Muscle of leg (tissue), 3 donors: ENCODE measurements at regions not wholly inside any gene's neighbourhood (a gene's known extent, or its start where the extent isn't known, plus 50 kb on each side); places are given as distances from the start of the nearest gene placed in this dataset.

Experiments used
- DNase-seq: peaks from one replicate; pipeline ENCODE4 v3.0.0; 2013
- H3K27ac ChIP-seq: one replicate; pipeline ENCODE4 v1.5.1; 2013; ENCODE audit warnings: mild to moderate bottlenecking, low read length, control low read depth
- H3K27me3 ChIP-seq: one replicate; pipeline ENCODE4 v1.6.1; 2013; ENCODE audit warnings: low read length; ENCODE audit not compliant: control insufficient read depth, insufficient read depth
- H3K36me3 ChIP-seq: one replicate; pipeline ENCODE4 v1.6.1; 2013; ENCODE audit warnings: low read length; ENCODE audit not compliant: control insufficient read depth, insufficient read depth
- H3K4me1 ChIP-seq: one replicate; pipeline ENCODE4 v1.6.1; 2013; ENCODE audit warnings: low read length; ENCODE audit not compliant: control insufficient read depth, insufficient read depth
- H3K4me3 ChIP-seq: one replicate; pipeline ENCODE4 v1.5.1; 2013; ENCODE audit warnings: low read length, control low read depth
- H3K9me3 ChIP-seq: replicated peaks from 2 replicates; pipeline ENCODE4 v1.6.1; 2013; ENCODE audit warnings: low read depth, low read length; ENCODE audit not compliant: control insufficient read depth
- WGBS: methylation state at CpG from one replicate; pipeline ENCODE4 v1.1.5; 2013; ENCODE audit warnings: missing lambda C conversion rate; ENCODE audit not compliant: insufficient coverage; 5-methylcytosine and 5-hydroxymethylcytosine counted together

DNA sequence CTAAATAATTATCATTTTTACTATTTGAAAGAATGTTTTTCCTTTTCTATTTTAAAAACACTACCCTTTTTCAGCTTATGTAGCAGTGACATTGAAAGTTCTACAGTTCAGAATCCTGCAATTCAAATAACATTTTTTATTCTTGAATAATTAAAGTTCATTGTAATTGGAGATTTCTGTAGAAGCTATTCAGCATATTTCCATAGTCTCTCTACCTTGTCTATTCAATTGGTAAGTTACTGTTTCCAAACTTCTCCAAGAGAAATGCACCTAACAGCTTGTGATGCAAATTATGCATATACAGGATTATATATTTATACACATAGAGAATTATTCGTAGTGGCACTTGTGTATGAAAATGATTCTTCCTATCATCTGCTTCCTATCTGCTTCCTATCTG is 149.7 kb upstream of the ARRDC3 start:
- no peaks in the 10 kb centered on the region for H3K36me3 ChIP-seq
- no peak overlapping the region for H3K27ac ChIP-seq
- WGBS = no CpG with 5 or more reads among the region's 1 CpG
- no peaks in the 10 kb centered on the region for H3K9me3 ChIP-seq
- H3K4me1 ChIP-seq = no peaks in the 10 kb centered on the region
- H3K27me3 ChIP-seq = no peaks in the 10 kb centered on the region
- no peak for DNase-seq
- H3K4me3 ChIP-seq = no peak overlapping the region

DNA sequence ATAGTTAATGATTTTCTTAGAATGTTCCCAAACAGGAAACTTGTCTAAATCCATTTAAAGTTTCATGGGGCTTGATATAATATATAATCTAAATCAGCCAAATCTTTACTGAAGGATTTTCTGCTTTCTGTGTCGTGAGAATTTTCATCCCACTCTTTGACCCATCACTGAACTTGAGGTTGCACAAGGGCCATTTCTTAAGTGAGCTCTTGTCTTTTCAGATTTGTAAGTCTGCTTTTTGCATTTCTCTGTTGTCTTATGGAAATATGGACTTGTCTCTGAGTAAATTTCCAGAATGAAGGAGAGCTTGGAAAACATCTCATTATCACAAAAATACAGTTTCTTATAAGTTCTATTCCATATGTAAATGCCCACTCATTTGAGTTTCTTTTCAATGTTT is 149.2 kb upstream of the ARRDC3 start:
- Histone ChIP-seq H3K27ac (no peak overlapping the region), H3K36me3 (no peaks in the 10 kb centered on the region)
- WGBS = no CpG with 5 or more reads among the region's 1 CpG

DNA sequence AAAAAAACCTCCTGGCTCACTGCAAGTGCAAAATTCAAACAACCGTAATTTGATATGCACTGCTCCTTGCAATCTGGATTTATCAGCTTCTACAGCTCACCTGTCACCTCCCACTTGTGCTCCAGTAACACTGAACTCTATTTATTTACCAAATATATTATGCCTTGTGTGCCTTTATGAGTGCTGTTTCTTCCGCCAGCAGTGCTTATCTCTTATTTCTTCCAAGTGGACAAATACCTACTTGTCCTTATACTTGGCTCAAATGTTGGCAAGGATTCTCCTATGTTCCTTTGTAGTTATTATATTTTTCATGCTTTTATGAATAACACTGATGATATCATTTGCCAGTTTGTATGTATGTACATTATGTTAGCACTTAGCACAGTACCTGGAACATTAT is 145.7 kb upstream of the ARRDC3 start:
- DNase-seq = no peak
- WGBS = 56% methylated on average over 1 of the region's 2 CpGs
- H3K9me3 ChIP-seq = no peaks in the 10 kb centered on the region
- H3K27ac ChIP-seq = no peak overlapping the region
- H3K4me3 ChIP-seq = no peak overlapping the region
- H3K36me3 ChIP-seq = no peaks in the 10 kb centered on the region
- H3K4me1 ChIP-seq = no peaks in the 10 kb centered on the region
- no peaks in the 10 kb centered on the region for H3K27me3 ChIP-seq

More for the DNA sequence above, 149.2 kb upstream of the ARRDC3 start:
- Histone ChIP-seq H3K9me3 (no peaks in the 10 kb centered on the region), H3K4me1 (no peaks in the 10 kb centered on the region), H3K4me3 (no peak overlapping the region), H3K27me3 (no peaks in the 10 kb centered on the region)
- peak; percentile 73 for DNase-seq

DNA sequence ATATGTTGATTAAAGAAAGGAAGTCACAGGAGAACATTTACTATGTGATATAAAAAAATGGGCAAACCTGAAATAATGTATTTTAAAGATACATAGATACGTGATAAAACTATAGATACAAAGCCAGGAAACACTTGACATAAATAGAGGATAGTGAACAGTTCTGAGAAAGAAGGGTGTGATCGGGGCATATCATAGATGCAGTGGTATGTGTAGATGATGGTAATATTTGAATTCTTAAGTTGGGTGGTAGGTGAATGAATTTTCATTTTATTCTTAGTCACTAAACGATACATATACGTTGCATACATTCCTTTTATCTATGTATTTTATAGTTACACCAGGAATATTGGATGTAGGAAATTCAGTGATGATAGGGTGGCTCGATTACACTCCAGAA is 138.7 kb upstream of the ARRDC3 start:
- H3K4me1 ChIP-seq = no peaks in the 10 kb centered on the region
- H3K27me3 ChIP-seq = no peaks in the 10 kb centered on the region
- no peak overlapping the region for H3K27ac ChIP-seq
- H3K9me3 ChIP-seq = no peaks in the 10 kb centered on the region
- no peak for DNase-seq
- no peak overlapping the region for H3K4me3 ChIP-seq
- WGBS = no CpG with 5 or more reads among the region's 5 CpGs
- no peaks in the 10 kb centered on the region for H3K36me3 ChIP-seq

DNA sequence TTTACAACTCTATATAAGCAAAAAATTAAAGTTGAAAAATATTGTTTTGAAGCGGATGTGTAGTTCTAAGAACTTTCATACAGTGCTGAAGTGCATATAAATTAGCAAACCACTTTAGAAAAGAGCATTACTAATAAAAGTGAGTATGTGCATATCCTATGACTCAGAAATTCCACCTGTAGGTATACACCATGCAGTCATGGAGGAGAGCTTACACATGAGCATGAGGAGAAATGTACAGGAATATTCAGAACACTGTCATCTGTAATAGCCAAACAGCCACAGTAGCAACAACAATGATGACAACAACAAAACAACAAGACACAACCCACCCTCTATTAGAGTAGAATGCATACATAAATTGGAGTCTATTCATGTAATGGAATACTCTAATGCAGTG is 138.2 kb upstream of the ARRDC3 start:
- no peaks in the 10 kb centered on the region for H3K4me1 ChIP-seq
- H3K4me3 ChIP-seq = no peak overlapping the region
- H3K27ac ChIP-seq = no peak overlapping the region
- H3K9me3 ChIP-seq = no peaks in the 10 kb centered on the region
- WGBS = no CpG with 5 or more reads among the region's 1 CpG
- no peaks in the 10 kb centered on the region for H3K27me3 ChIP-seq
- DNase-seq = no peak
- no peaks in the 10 kb centered on the region for H3K36me3 ChIP-seq

DNA sequence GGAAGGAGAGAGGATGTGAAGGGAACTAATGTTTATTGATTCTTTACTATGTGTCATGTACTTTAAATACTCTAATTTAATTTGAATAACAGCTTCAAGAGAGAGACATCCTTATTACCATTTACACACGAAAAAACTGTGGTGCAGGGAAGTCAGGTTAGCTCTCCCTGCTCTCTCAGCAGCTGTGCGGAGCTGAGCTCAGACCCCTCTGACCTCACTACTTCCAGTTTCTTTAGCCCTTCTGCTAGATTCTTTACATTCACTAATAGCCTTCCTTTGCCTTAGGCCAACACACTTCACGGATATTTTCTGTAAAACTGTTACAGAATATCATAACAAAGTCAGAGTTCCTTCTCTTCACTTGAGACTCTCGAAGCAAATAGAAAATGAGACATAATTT is 131.3 kb upstream of the ARRDC3 start:
- Histone ChIP-seq H3K4me3 (no peak overlapping the region), H3K36me3 (no peaks in the 10 kb centered on the region), H3K27ac (no peak overlapping the region), H3K9me3 (no peaks in the 10 kb centered on the region), H3K27me3 (no peaks in the 10 kb centered on the region), H3K4me1 (no peaks in the 10 kb centered on the region)
- 60% methylated on average over 1 of the region's 4 CpGs for WGBS
- no peak for DNase-seq

DNA sequence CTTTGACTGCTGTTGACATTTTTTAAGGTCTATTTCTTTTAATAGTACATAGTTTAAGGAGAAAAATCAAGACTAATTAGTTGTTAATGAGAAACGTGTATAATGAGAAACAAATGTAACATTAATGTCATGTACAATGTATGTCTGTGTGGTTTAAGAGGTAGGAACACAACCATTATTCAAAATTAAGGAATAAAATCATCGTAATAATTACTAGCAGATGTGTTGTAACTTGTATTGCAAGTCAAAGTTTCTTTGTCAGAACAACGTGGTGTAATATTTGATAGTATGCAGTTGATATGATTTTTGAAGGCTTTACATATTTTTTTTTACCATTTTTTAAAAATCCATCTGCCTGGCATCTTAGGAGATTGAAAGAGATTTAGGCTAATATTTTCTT is 120.2 kb upstream of the ARRDC3 start:
- Histone ChIP-seq H3K4me3 (no peak overlapping the region), H3K4me1 (no peaks in the 10 kb centered on the region), H3K27me3 (no peaks in the 10 kb centered on the region), H3K27ac (no peak overlapping the region), H3K9me3 (no peaks in the 10 kb centered on the region), H3K36me3 (no peaks in the 10 kb centered on the region)
- no peak for DNase-seq
- WGBS = no CpG with 5 or more reads among the region's 3 CpGs

DNA sequence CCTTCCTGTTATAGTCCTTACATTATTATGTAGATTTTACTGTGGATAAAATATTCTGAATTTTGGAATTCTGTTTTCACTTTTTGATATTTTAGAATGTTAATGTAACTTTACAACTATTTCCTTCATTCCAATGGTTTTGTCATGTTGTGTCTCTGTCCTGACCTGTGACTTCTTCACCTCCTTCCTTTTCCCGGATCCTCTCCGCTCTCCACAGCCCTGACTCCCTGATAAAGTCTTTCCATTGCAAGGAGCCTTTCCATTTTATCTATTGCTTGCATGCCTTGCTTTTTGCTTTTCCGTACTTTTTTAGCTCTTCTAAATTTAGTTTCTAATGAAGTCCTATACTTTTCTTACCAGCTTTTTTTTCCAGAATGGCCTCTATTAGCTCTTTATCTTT is 117.6 kb upstream of the ARRDC3 start:
- DNase-seq = no peak
- Histone ChIP-seq H3K4me3 (no peak overlapping the region), H3K27ac (no peak overlapping the region), H3K36me3 (no peaks in the 10 kb centered on the region), H3K27me3 (no peaks in the 10 kb centered on the region), H3K4me1 (no peaks in the 10 kb centered on the region), H3K9me3 (no peaks in the 10 kb centered on the region)
- 69% methylated on average over 2 of the region's 3 CpGs for WGBS

DNA sequence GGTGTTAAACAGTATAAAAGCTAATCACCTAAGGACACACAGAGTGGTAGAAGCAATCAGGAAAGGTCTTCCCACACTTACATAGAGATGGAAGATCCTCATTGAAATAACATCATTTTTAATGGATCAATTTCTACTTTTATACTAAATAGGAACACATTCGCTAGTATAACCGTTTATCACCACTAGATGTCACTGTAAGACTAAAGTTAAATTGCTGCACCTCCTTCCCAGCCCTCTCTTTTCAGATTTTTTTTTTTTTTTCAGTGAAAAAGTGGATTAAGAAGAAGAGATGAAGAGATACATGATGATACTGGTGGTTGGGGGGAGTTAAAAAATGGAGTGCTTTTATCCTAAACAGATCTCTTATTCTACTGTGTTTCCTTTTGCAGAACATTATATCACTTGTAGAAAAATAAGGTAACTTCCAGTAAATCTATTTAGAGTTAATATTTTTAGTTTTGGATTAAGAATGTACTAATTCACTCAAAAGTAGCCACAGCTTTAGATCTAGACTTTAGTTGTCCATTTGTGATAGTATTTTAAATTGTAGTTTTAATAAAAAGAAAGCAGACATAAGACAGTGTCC is 116.9 kb upstream of the ARRDC3 start:
- H3K4me1 ChIP-seq = no peaks in the 10 kb centered on the region
- no peaks in the 10 kb centered on the region for H3K36me3 ChIP-seq
- WGBS = no CpG with 5 or more reads among the region's 2 CpGs
- no peaks in the 10 kb centered on the region for H3K9me3 ChIP-seq
- peak; percentile 62 for DNase-seq
- no peaks in the 10 kb centered on the region for H3K27me3 ChIP-seq
- no peak overlapping the region for H3K27ac ChIP-seq
- H3K4me3 ChIP-seq = no peak overlapping the region

DNA sequence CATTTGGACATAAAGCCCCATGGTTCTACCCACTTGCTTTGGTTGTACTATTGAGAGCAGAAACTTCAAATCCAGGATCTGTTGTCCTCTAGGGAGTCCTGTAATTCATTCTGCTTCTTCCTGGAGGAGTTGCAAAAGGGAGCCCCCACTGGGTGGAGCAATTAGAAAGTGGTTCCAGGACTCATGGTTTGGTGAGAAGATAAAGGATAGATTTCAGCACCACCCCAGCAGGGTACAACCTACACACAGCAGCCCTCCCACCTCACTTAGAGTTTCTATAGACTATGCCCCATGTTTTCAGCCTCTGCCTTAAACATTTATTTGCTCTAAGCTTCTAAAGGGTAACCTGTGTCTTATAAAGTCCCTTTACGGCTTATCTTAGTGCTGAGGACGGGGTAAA is 112.6 kb upstream of the ARRDC3 start:
- no peaks in the 10 kb centered on the region for H3K27me3 ChIP-seq
- no CpG with 5 or more reads among the region's 2 CpGs for WGBS
- no peaks in the 10 kb centered on the region for H3K4me1 ChIP-seq
- no peaks in the 10 kb centered on the region for H3K9me3 ChIP-seq
- H3K36me3 ChIP-seq = no peaks in the 10 kb centered on the region
- DNase-seq = no peak
- no peak overlapping the region for H3K4me3 ChIP-seq
- no peak overlapping the region for H3K27ac ChIP-seq

DNA sequence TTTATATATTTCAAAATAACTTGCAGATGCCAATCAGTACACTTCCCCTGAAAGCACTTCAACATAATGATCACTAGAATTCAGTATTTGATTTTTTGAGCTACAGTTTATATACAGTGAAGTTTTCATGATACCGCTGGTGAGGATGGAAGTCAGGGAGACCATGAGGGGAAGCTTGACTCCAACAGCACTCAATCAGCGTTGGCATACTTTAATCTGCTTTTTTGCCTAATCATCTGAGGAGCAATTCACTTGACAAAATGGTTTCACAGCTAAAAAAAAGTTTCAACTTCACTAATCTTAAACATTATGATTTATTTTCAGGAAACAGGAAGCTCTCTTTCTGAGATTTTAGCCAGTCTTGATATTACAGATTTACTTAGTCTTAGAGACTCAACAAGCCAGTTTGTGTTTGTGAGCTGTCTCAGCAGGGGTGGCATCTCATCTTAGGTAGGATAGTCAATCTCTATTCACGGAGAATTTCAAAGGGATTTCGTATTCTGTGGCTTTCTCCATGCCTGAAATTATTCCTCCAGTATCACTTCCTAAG is 111.4 kb upstream of the ARRDC3 start:
- WGBS = 100% methylated on average over 1 of the region's 4 CpGs
- no peak for DNase-seq

More for the DNA sequence above, 111.4 kb upstream of the ARRDC3 start:
- Histone ChIP-seq H3K4me1 (no peaks in the 10 kb centered on the region), H3K27me3 (no peaks in the 10 kb centered on the region), H3K4me3 (no peak overlapping the region), H3K27ac (no peak overlapping the region), H3K9me3 (no peaks in the 10 kb centered on the region), H3K36me3 (no peaks in the 10 kb centered on the region)
